HG03280 (cell line): ENCODE measurements at regions not wholly inside any gene's neighbourhood (a gene's known extent, or its start where the extent isn't known, plus 50 kb on each side); places are given as distances from the start of the nearest gene placed in this dataset.

Experiments used
- ATAC-seq: cut with Tn5 transposase; IDR thresholded peaks from one replicate; pipeline ENCODE4 v1.9.1; 2021; ENCODE audit warnings: mild to moderate bottlenecking, moderate library complexity; ENCODE audit not compliant: unreplicated experiment

GRCh38 chr9:126151031-126151685 is 175.5 kb upstream of the MVB12B start:
- ATAC-seq: no peak

DNA sequence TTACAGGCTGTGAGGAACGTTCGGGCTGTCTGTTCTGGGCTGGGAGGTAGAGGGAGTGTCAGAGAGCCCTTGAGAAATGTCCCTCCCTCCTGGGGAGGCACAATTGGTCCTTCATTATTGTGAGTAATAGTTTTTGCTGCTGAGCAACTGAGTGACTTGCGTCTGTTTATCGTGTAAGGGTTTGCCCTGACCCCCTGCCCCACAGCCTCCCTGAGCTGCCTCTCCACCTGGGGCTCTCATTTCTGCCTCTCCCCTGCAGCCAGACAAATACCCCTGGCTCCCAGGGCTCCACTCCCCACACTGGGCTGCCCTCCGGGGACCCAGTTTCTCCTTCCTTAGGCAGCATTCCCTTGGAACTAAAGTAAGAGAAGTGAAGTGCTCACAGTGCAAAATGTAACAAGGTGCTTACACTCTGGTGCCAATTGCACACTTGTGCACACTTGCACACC is 174.9 kb upstream of the MVB12B start:
- ATAC-seq: no peak

- ATAC-seq: no peak
These were observed 173.8 kb upstream of the MVB12B start for GRCh38 chr9:126152622-126153362.

- ATAC-seq: no peak
These were observed 173.2 kb upstream of the MVB12B start for GRCh38 chr9:126153382-126153781.

DNA sequence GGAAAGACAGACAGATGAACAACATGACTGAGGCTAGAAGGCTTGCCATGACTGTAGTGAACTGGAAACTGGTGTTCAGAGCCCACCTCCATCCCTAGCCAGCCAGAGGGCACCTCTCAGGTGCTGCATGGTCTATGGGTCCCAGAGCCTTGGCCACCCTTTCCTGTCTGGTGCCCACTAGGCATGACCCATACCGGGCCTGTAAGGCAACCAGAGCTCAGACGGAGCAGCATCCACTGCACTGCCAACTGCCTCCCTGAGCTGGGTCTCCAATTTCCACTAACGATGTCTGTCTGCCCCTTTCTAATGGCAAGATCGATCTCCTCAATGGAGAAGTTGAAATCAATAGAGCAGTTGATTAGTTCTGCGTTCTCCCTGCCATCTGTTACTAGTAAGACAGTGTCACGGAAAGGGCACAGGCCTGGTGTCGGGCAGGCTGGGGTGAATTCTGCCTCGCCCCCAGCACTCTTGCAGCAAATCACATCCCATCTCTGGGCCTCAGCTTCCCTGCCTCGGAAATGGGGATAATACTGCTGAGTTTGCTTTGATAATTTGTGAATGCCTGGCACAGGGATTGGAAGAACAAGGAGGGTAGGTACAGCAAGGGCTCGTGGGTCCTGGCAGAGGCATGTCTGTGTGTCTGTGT is 172.3 kb upstream of the MVB12B start:
- no peak for ATAC-seq

GRCh38 chr9:126154869-126155268 is 171.8 kb upstream of the MVB12B start:
- ATAC-seq: no peak

DNA sequence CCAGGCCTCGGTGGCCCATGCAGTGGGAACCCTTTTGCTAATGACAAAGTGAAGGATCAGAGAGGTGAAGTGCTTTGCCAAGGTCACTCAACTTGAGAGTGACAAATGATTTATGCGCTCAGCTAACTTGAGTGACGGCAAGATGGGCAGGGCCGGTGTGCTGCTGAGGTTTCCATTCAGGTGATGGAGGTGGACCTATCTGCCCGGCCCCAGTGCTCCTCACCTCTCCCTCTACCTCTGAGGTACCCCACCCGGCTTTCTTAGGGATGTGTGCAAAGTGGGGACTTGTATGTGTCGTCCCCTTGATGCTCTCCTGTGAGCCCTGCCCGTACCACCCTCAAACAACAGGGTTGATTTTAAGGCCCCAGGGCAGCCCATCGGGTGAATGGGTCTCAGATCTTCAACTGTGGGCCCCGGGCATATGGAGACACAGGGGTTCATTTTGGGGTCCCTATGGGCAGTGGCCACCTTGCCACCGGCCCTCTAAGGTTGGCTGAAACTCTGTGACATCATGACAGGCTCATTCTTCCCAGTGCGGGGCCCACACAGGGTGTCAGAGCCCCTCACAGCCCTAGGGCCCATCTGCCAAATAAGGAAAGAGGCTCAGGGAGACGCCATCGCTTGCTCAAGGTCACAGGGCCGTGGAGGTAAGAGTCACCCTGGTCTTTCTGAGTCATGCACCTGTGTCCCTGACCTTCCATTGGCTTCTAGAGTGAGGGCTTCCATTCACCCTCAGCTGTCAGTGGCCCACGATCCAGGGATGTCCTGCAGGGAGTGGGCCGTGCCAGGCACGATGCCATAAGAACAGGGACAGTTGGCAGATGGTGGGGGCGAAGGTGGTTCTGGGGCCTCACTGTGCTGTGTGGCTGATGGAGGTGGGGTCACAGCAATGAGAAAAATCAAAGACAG is 170.6 kb upstream of the MVB12B start:
- ATAC-seq: no peak

- ATAC-seq: no peak
These were observed 169.7 kb upstream of the MVB12B start for GRCh38 chr9:126156898-126157297.

DNA sequence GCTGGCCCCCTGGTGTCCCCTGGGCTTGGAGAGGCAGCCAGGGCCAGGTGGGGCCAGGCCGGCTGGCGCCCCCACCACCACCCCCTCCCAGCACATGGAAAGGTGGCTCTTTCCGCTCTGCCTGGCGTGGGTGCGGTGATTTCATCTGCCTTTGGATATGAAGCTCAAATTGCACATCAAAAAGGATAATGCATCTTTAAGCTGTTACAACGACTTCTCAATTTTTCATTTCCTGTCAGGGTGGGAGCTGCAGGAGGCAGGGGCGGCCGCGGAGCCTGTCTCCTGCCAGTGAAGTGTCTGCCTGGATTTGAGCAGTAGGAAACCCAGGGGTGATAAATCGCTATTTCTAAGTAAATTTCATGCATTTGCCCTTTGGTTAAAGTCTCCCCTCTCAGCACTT is 169.2 kb upstream of the MVB12B start:
- ATAC-seq: no peak

DNA sequence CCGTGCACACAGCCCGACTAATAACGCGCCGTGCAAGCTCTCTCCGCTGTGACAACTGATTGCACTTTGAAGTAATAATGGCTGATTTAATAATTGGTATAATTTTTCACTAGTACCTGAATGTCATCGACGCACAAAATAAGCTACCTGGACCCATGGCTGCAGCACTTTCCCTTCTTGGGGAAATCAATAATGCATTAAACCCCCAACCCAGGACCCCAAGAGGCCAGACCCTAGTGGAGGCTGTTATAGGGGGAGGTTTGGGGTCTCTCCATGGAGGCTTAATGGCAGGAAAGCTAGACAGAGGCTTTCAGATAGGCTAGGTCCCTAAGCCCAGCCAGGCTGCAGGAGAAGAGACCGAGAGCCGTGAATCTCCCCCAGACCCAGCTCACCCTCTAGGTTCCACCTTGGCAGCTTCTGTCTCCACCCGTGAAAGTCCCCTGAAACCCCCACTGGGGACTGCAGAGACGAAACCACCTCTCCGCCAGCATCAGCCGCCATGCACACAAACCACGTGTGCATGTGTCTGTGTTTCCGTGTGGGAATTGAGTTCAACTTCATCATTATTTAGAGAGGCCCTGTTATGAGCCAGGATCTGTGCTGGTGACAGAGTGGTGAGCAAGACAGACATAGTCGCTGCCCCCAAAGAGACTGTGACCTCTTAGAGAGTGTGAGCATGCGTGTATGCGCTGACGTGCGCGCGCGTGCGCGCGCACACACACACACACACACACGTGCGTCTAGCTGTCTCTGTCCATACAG is 168.6 kb upstream of the MVB12B start:
- ATAC-seq: no peak

DNA sequence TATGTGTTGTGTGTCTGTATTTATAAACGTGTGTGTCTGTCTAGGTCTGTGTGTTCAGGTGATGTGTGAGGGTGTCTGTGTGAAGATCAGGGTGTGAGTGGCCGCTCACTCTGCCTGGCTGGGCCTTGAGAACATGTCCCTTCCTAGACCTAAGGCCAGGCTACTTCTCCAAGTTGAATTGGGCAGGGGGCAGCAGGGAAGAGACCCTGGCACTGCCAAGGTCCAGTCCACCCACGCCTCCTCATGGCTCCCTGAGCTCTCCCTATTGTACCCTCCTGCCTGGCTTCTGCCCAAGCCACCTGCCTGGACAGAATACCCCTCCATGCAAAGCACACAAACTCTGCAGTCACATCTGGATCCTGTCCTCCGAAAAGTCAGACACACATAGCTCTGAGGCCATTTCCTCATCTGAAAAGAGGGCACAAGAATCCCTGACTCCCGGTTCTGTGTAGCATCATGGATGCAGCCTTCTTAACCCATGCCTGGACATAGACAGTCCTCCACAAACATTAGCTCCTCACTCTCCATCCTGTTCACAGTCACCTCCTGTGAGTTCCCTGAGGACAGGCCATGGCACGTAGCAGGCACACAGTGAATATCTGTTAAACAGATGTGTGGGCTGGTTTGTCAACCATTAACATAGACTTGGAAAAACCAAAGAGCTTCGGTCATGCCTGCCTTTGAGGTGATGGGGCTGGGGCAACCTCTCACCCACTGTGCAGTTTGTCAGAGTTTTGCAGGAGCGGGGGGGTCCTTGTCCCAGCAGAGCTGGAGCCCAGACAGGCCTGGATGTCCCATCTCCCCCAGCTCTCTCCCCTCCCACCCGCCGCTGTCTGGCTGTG is 167.8 kb upstream of the MVB12B start:
- no peak for ATAC-seq

DNA sequence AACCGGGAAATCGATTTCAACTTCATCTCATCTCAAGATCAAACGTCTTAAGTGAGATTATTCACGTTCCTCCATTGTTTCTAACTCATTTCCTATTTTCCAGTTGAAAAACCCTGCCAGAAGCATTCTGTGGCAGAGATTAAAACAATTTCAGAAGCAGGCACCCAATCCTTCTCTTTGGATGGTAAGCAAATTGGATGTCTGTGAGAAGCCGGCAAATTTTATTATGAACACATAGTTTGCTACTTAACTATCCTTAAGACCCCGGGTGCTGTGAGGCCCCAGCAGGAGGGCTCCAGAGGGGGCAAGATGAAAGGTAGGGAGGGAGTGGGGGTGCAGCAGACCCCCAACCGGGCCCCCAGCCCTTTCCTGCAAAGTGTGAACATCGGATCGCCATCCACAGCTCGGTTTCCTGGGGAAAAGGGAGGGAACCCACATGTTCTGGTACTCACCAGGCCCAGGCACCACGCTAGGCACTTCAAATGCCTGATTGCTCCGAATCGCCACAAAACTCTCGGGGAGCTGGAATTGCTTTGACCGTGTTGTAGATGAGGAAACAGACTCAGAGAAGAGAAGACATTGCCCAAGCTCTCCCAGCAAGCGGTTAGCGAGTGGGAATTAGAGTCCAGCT is 167.1 kb upstream of the MVB12B start:
- ATAC-seq: no peak

GRCh38 chr9:126160067-126160853 is 166.4 kb upstream of the MVB12B start:
- no peak for ATAC-seq

GRCh38 chr9:126160854-126161329 is 165.7 kb upstream of the MVB12B start:
- ATAC-seq: no peak

DNA sequence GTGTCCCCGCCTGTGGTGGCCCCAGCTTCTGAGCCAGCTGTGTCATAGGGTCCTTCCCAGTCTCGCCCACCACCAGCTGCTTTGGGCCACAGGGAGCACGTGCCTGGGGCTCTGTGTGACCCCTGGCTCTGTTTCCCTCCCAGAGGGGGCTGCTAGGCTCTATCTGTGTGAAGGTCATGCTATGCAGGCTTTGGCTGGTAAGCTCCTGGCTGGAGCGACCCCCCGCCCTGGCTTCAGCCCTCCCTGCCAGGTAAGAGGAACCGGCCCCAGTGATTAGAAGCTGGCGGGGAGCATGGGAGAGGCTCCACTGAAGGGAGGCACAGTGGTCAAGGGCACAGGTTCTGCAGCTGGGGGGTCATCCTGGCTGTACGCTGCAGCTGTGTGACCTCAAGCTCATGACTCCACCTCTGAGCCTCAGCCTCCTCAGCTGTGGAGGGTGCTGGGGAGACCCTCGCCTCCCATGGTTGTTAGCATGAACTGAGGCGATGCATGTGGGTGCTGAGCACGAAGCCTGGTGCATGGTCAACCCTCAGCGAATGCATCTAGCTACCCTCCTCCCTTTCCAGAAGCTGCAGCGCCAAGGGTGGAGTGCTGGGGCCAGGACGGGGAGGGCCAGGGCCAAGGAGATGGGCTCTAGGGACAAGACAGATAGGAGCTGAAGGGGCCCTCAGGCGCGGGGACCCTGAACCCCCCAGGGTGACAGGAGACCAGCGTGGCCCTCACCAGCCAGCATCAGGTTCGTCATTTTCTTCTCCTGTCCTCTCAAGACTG is 163.8 kb upstream of the MVB12B start:
- no peak for ATAC-seq

GRCh38 chr9:126164796-126165525 is 161.7 kb upstream of the MVB12B start:
- no peak for ATAC-seq

DNA sequence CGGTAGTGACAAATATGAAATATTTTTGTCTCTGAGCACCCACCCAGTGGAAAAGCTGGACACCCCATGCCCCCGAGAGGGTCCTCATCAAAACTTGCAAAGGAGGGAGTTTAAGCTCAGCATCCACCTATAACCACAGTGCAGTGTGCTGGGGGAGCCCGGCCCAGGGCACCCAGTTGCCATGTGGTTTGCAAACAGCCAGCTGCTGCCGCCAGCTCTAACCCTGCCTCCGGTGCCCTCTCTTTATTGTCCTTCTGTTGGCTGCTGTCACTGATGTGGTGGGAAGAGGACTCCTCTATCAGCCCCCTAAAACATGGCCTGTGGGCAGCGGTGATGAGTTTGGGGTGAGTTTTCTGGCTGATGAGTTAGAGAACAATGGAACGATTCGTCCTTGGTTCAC is 160.9 kb upstream of the MVB12B start:
- no peak for ATAC-seq
